ENCODE measurements at regions not wholly inside any gene's neighbourhood (a gene's known extent, or its start where the extent isn't known, plus 50 kb on each side); places are given as distances from the start of the nearest gene placed in this dataset.

- no peak for TF ChIP-seq CTCF (IDR thresholded peaks at IDR 0.05)
- TF ChIP-seq EP300 (IDR thresholded peaks at IDR 0.05): no peak
Observed at GRCh38 chr7:33792041-33792440, 113.3 kb upstream of the BMPER start.

Measured in suprapubic skin (tissue), 3 donors.